GM12874 (cell line): ENCODE measurements at regions not wholly inside any gene's neighbourhood (a gene's known extent, or its start where the extent isn't known, plus 50 kb on each side); places are given as distances from the start of the nearest gene placed in this dataset.

Experiments
- CTCF ChIP-seq: IDR thresholded peaks from 2 replicates; pipeline ENCODE4 v1.5.1; 2011; ENCODE audit warnings: low read depth, mild to moderate bottlenecking, control low read depth, low read length, moderate library complexity; ENCODE audit not compliant: insufficient read depth

GRCh38 chr2:160721089-160722040 is 227.8 kb upstream of the RBMS1 start:
- TF ChIP-seq CTCF, result no peak

GRCh38 chr2:160726046-160726445 is 232.4 kb upstream of the RBMS1 start:
- TF ChIP-seq CTCF, result no peak

GRCh38 chr2:160730296-160730995 is 236.8 kb upstream of the RBMS1 start:
- TF ChIP-seq CTCF, result no peak

- TF ChIP-seq CTCF, result no peak
These were observed 237.8 kb upstream of the RBMS1 start for GRCh38 chr2:160731415-160731814.

- no peak for TF ChIP-seq CTCF
These were observed 238.2 kb upstream of the RBMS1 start for GRCh38 chr2:160731856-160732255.

- TF ChIP-seq CTCF, result no peak
These were observed 242.1 kb upstream of the RBMS1 start for GRCh38 chr2:160735696-160736095.

- no peak for TF ChIP-seq CTCF
These were observed 242.8 kb upstream of the RBMS1 start for GRCh38 chr2:160736148-160737028.
